ENCODE measurements at regions not wholly inside any gene's neighbourhood (a gene's known extent, or its start where the extent isn't known, plus 50 kb on each side); places are given as distances from the start of the nearest gene placed in this dataset.

- Histone ChIP-seq H3K36me3 (ENCODE audit: insufficient read depth) (no peaks in the 10 kb centered on the region), H3K27ac (no peak overlapping the region), H2AFZ (ENCODE audit: low read depth) (no peak overlapping the region), H3K79me2 (ENCODE audit: insufficient read depth, low read depth) (no peaks in the 10 kb centered on the region), H3K4me1 (ENCODE audit: low read depth, poor library complexity, severe bottlenecking) (no peaks in the 10 kb centered on the region), H3K4me2 (no peak overlapping the region), H3K9ac (no peak overlapping the region), H3K4me3 (IDR thresholded peaks at IDR 0.05; ENCODE audit: insufficient read depth, low read depth, low read length) (no peak overlapping the region), H4K20me1 (ENCODE audit: insufficient read depth) (no peaks in the 10 kb centered on the region), H3K27me3 (ENCODE audit: insufficient read depth, low read depth) (no peaks in the 10 kb centered on the region)
- TF ChIP-seq CTCF (conservative IDR thresholded peaks at IDR 0.05; ENCODE audit: low read depth, low read length), result no peak
Observed at GRCh38 chr15:59797756-59798604, 108.9 kb upstream of the BNIP2 start.

- Histone ChIP-seq H3K4me3 (IDR thresholded peaks at IDR 0.05; ENCODE audit: insufficient read depth, low read depth, low read length) (no peak overlapping the region), H3K4me2 (no peak overlapping the region), H3K4me1 (ENCODE audit: low read depth, poor library complexity, severe bottlenecking) (no peaks in the 10 kb centered on the region), H3K9ac (no peak overlapping the region), H3K27ac (no peak overlapping the region), H3K36me3 (ENCODE audit: insufficient read depth) (no peaks in the 10 kb centered on the region), H3K27me3 (ENCODE audit: insufficient read depth, low read depth) (no peaks in the 10 kb centered on the region), H3K79me2 (ENCODE audit: insufficient read depth, low read depth) (no peaks in the 10 kb centered on the region), H2AFZ (ENCODE audit: low read depth) (no peak overlapping the region), H4K20me1 (ENCODE audit: insufficient read depth) (no peaks in the 10 kb centered on the region)
- no peak for TF ChIP-seq CTCF (conservative IDR thresholded peaks at IDR 0.05; ENCODE audit: low read depth, low read length)
Observed at GRCh38 chr15:59794229-59794886, 105.2 kb upstream of the BNIP2 start.

GRCh38 chr15:59792359-59792758 is 103.2 kb upstream of the BNIP2 start:
- Histone ChIP-seq H3K4me3 (IDR thresholded peaks at IDR 0.05; ENCODE audit: insufficient read depth, low read depth, low read length) (no peak overlapping the region), H3K27ac (no peak overlapping the region), H2AFZ (ENCODE audit: low read depth) (no peak overlapping the region), H3K4me2 (no peak overlapping the region), H3K27me3 (ENCODE audit: insufficient read depth, low read depth) (no peaks in the 10 kb centered on the region), H4K20me1 (ENCODE audit: insufficient read depth) (no peaks in the 10 kb centered on the region), H3K9ac (no peak overlapping the region), H3K36me3 (ENCODE audit: insufficient read depth) (no peaks in the 10 kb centered on the region), H3K79me2 (ENCODE audit: insufficient read depth, low read depth) (no peaks in the 10 kb centered on the region), H3K4me1 (ENCODE audit: low read depth, poor library complexity, severe bottlenecking) (peaks cover 5% of the 10 kb centered on the region)
- no peak for TF ChIP-seq CTCF (conservative IDR thresholded peaks at IDR 0.05; ENCODE audit: low read depth, low read length)

GRCh38 chr15:59791755-59792154 is 102.6 kb upstream of the BNIP2 start:
- Histone ChIP-seq H3K4me1 (ENCODE audit: low read depth, poor library complexity, severe bottlenecking) (peaks cover 5% of the 10 kb centered on the region), H3K9ac (no peak overlapping the region), H3K4me2 (no peak overlapping the region), H4K20me1 (ENCODE audit: insufficient read depth) (no peaks in the 10 kb centered on the region), H2AFZ (ENCODE audit: low read depth) (no peak overlapping the region), H3K27me3 (ENCODE audit: insufficient read depth, low read depth) (no peaks in the 10 kb centered on the region), H3K36me3 (ENCODE audit: insufficient read depth) (no peaks in the 10 kb centered on the region), H3K27ac (no peak overlapping the region), H3K4me3 (IDR thresholded peaks at IDR 0.05; ENCODE audit: insufficient read depth, low read depth, low read length) (no peak overlapping the region), H3K79me2 (ENCODE audit: insufficient read depth, low read depth) (no peaks in the 10 kb centered on the region)
- no peak for TF ChIP-seq CTCF (conservative IDR thresholded peaks at IDR 0.05; ENCODE audit: low read depth, low read length)
